ENCODE measurements at regions not wholly inside any gene's neighbourhood (a gene's known extent, or its start where the extent isn't known, plus 50 kb on each side); places are given as distances from the start of the nearest gene placed in this dataset.

DNA sequence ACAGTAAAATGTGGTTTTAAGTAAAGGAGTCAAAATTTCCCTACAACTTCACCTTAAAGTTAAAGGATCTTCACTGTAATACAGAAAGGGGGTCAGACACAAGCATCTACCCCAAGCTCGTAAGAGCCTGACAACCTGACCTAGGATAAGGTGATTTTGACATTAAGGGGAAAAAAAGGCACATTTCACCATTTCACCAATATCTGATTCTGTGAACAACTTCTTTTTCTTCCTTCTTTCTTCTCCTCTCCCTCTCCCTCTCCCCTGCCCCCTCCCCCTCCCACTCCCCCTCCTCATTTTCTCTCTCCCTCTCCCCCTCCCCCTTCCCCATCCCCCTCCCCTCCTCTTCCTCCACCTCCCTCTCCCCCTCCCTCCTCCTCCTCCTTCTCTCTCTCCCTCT lies 796.7 kb upstream of the ARGLU1 start:
- Histone ChIP-seq H3K79me2 (ENCODE audit: insufficient read depth, low read length) (no peaks in the 10 kb centered on the region), H3K9ac (ENCODE audit: low read length) (no peak overlapping the region), H3K4me3 (replicated peaks in 1 of 2; ENCODE audit: low read depth in 1 of 2, low read length in 2 of 2) (no peak overlapping the region), H3K9me3 (ENCODE audit: control insufficient read depth in 1 of 2, insufficient read depth in 1 of 2, low read depth in 1 of 2, low read length in 2 of 2) (peaks cover 11 to 24% of the 10 kb centered on the region in 2 experiments; a peak in 3 of 4 replicates), H3K4me2 (ENCODE audit: low read length) (no peak overlapping the region), H3K9me2 (ENCODE audit: insufficient read depth) (no peaks in the 10 kb centered on the region), H3K4me1 (ENCODE audit: control insufficient read depth in 1 of 2, insufficient read depth in 2 of 2, low read length in 2 of 2) (no peaks in the 10 kb centered on the region), H3K27ac (ENCODE audit: low read depth, low read length) (no peak overlapping the region), H3K27me3 (ENCODE audit: insufficient read depth, low read length) (no peaks in the 10 kb centered on the region), H4K20me1 (ENCODE audit: insufficient read depth) (no peaks in the 10 kb centered on the region), H2AFZ (ENCODE audit: low read depth, low read length, poor library complexity, severe bottlenecking) (no peak overlapping the region), H3K36me3 (ENCODE audit: control insufficient read depth in 1 of 2, insufficient read depth in 2 of 2, low read length in 2 of 2) (no peaks in the 10 kb centered on the region)
- intact Hi-C loops (cut with micrococcal nuclease), result no loop called here
- ATAC-seq, result no peak
- POLR2A ChIA-PET, result no interaction called here
- DNase-seq (ENCODE audit: low read depth, low spot score), result no peak
- BruUV-seq (replicated peaks), result no TSS peak
- RAD21 ChIA-PET (ENCODE audit: low non-redundant PET in 1 of 2, low total read pairs in 2 of 2, uncharacterized antibody in 2 of 2, unreplicated experiment in 2 of 2), result no interaction called here
- TF ChIP-seq POLR2A (IDR thresholded peaks at IDR 0.05; ENCODE audit: borderline replicate concordance, extremely low read depth, insufficient read depth, insufficient read length) (no peak), YY1 (IDR thresholded peaks at IDR 0.05; ENCODE audit: extremely low read depth, insufficient replicate concordance, low read depth, low read length) (no peak), CTCF (IDR thresholded peaks at IDR 0.05 in 2 of 3, conservative IDR thresholded peaks at IDR 0.05 in 1 of 3; ENCODE audit: borderline replicate concordance in 1 of 3, insufficient read depth in 1 of 3, low read depth in 2 of 3, low read length in 2 of 3) (no peak), SRF (IDR thresholded peaks at IDR 0.05; ENCODE audit: low read depth) (no peak), CEBPB (IDR thresholded peaks at IDR 0.05; ENCODE audit: low read depth) (no peak)
- CTCF ChIA-PET, result no interaction called here

GRCh38 chr13:107361666-107362065 lies 793.7 kb upstream of the ARGLU1 start:
- ChIA-PET POLR2A (no interaction called here), RAD21 (ENCODE audit: low non-redundant PET in 1 of 2, low total read pairs in 2 of 2, uncharacterized antibody in 2 of 2, unreplicated experiment in 2 of 2) (no interaction called here), CTCF (no interaction called here)
- H3K79me2 ChIP-seq (ENCODE audit: insufficient read depth, low read length), result no peaks in the 10 kb centered on the region
- H3K4me1 ChIP-seq (ENCODE audit: control insufficient read depth in 1 of 2, insufficient read depth in 2 of 2, low read length in 2 of 2), result no peaks in the 10 kb centered on the region
- DNase-seq (ENCODE audit: low read depth, low spot score) (no peak), ATAC-seq (no peak)
- no peaks in the 10 kb centered on the region for H4K20me1 ChIP-seq (ENCODE audit: insufficient read depth)
- no peak overlapping the region for H3K4me2 ChIP-seq (ENCODE audit: low read length)
- peaks cover 15 to 23% of the 10 kb centered on the region in 2 experiments; a peak in 3 of 4 replicates for H3K9me3 ChIP-seq (ENCODE audit: control insufficient read depth in 1 of 2, insufficient read depth in 1 of 2, low read depth in 1 of 2, low read length in 2 of 2)
- no peak overlapping the region for H3K9ac ChIP-seq (ENCODE audit: low read length)
- H3K27ac ChIP-seq (ENCODE audit: low read depth, low read length), result no peak overlapping the region
- H3K4me3 ChIP-seq (replicated peaks in 1 of 2; ENCODE audit: low read depth in 1 of 2, low read length in 2 of 2), result no peak overlapping the region
- intact Hi-C loops (cut with micrococcal nuclease), result no loop called here
- H2AFZ ChIP-seq (ENCODE audit: low read depth, low read length, poor library complexity, severe bottlenecking), result no peak overlapping the region
- H3K27me3 ChIP-seq (ENCODE audit: insufficient read depth, low read length), result no peaks in the 10 kb centered on the region
- H3K36me3 ChIP-seq (ENCODE audit: control insufficient read depth in 1 of 2, insufficient read depth in 2 of 2, low read length in 2 of 2), result no peaks in the 10 kb centered on the region
- H3K9me2 ChIP-seq (ENCODE audit: insufficient read depth), result no peaks in the 10 kb centered on the region
- BruUV-seq (replicated peaks), result no TSS peak
- TF ChIP-seq CTCF (IDR thresholded peaks at IDR 0.05 in 2 of 3, conservative IDR thresholded peaks at IDR 0.05 in 1 of 3; ENCODE audit: borderline replicate concordance in 1 of 3, insufficient read depth in 1 of 3, low read depth in 2 of 3, low read length in 2 of 3), result no peak
- TF ChIP-seq EZH2 (IDR thresholded peaks at IDR 0.05), result no peak
- TF ChIP-seq POLR2AphosphoS5 (IDR thresholded peaks at IDR 0.05; ENCODE audit: low read depth, low read length), result no peak
- no peak for TF ChIP-seq JUND (IDR thresholded peaks at IDR 0.05)
- no peak for TF ChIP-seq ZNF274 (IDR thresholded peaks at IDR 0.05; ENCODE audit: low read depth, low read length)
- no peak for TF ChIP-seq YY1 (IDR thresholded peaks at IDR 0.05; ENCODE audit: extremely low read depth, insufficient replicate concordance, low read depth, low read length)
- no peak for TF ChIP-seq SIN3A (IDR thresholded peaks at IDR 0.05; ENCODE audit: low read depth)
- TF ChIP-seq REST (IDR thresholded peaks at IDR 0.05; ENCODE audit: low read depth), result no peak
- no peak for TF ChIP-seq CEBPB (IDR thresholded peaks at IDR 0.05; ENCODE audit: low read depth)
- no peak for TF ChIP-seq SP1 (IDR thresholded peaks at IDR 0.05; ENCODE audit: low read depth)
- no peak for TF ChIP-seq ZFX (IDR thresholded peaks at IDR 0.05)
- no peak for TF ChIP-seq SRF (IDR thresholded peaks at IDR 0.05; ENCODE audit: low read depth)
